ENCODE measurements at regions not wholly inside any gene's neighbourhood (a gene's known extent, or its start where the extent isn't known, plus 50 kb on each side); places are given as distances from the start of the nearest gene placed in this dataset.

DNA sequence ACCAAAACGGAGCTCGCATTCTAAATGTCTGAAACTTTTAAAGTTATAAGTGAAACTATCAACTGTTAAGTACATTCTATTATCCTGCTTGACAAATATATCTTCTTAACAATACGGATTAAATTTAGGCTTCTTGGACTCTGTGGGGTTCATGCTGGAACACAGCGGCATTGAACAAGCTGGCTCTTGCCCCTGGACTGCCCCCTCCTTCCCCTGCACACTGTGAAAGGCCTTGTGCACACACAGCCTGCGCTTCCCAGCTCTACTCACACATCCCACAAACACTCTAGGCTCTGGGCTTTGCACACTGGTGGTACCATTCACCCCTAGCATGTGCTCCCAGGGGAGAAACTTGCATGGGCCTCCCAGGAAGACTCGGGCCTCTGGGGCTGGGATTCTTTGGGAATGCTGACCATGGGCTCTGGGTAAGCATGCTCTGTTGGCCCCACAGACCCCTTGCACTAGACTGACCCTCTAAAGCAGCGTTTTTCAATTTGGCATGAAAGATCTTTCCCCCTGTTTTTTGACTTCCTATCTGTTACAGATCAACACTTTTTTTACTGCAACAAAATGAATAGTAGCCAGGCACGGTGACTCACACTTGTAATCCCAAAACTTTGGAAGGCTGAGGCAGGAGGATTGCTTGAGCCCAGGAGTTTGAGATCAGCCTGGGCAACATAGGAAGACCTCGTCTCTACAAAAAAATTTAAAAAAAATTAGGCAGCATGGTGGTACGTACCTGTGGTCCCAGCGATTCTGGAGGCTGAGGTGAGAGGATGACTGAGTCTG is 96.2 kb upstream of the CPM start:
- TF ChIP-seq EZH2phosphoT487 (IDR thresholded peaks at IDR 0.05; ENCODE audit: borderline replicate concordance, low read length), result no peak
- TF ChIP-seq, protein P1, sequence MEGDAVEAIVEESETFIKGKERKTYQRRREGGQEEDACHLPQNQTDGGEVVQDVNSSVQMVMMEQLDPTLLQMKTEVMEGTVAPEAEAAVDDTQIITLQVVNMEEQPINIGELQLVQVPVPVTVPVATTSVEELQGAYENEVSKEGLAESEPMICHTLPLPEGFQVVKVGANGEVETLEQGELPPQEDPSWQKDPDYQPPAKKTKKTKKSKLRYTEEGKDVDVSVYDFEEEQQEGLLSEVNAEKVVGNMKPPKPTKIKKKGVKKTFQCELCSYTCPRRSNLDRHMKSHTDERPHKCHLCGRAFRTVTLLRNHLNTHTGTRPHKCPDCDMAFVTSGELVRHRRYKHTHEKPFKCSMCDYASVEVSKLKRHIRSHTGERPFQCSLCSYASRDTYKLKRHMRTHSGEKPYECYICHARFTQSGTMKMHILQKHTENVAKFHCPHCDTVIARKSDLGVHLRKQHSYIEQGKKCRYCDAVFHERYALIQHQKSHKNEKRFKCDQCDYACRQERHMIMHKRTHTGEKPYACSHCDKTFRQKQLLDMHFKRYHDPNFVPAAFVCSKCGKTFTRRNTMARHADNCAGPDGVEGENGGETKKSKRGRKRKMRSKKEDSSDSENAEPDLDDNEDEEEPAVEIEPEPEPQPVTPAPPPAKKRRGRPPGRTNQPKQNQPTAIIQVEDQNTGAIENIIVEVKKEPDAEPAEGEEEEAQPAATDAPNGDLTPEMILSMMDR (IDR thresholded peaks at IDR 0.05; ENCODE audit: low read depth, low read length, poor library complexity, severe bottlenecking), result no peak
- no peak overlapping the region for H3K27ac ChIP-seq (ENCODE audit: low read depth, low read length)
- H3K4me2 ChIP-seq (ENCODE audit: low read length), result no peak overlapping the region
- H3K79me2 ChIP-seq (ENCODE audit: control insufficient read depth, low read length), result no peaks in the 10 kb centered on the region
- no peaks in the 10 kb centered on the region for H4K20me1 ChIP-seq (ENCODE audit: control insufficient read depth, insufficient read depth, low read depth, low read length)
- H3K36me3 ChIP-seq (ENCODE audit: control insufficient read depth, low read length), result no peaks in the 10 kb centered on the region
- no peaks in the 10 kb centered on the region for H3K9me2 ChIP-seq (replicated peaks; ENCODE audit: control insufficient read depth, low read length)
- H3K4me1 ChIP-seq (ENCODE audit: control insufficient read depth, low read length), result peaks cover 8% of the 10 kb centered on the region
- H3K27me3 ChIP-seq (ENCODE audit: control insufficient read depth, low read length), result no peaks in the 10 kb centered on the region
- H3F3A ChIP-seq (ENCODE audit: control insufficient read depth, insufficient read depth), result no peaks in the 10 kb centered on the region
- H3K4me3 ChIP-seq (ENCODE audit: low read length), result no peak overlapping the region
- H3K9me3 ChIP-seq (ENCODE audit: control insufficient read depth, insufficient read depth, low read length), result no peaks in the 10 kb centered on the region

DNA sequence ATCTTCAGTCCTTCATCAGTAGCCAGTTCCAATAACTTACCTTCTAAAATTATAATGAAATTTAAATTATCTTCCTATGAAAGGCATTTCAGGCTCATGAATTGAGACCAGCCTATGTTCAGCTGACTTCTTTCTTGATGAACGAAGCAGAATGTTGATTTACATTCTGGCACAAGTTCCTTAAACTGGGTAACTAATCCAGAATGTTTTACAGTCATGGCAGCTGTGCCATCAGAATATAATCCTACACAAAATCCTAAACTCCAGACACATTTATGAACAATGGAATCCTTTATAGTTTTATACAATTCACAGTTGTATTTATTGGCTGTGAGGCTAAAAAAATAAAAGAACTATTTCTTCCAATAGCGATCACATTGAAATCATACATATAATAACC is 97.3 kb upstream of the CPM start:
- TF ChIP-seq EZH2phosphoT487 (IDR thresholded peaks at IDR 0.05; ENCODE audit: borderline replicate concordance, low read length), result no peak
- TF ChIP-seq, protein P1 (IDR thresholded peaks at IDR 0.05; ENCODE audit: low read depth, low read length, poor library complexity, severe bottlenecking), result no peak
- H3K9me2 ChIP-seq (replicated peaks; ENCODE audit: control insufficient read depth, low read length), result no peaks in the 10 kb centered on the region
- peaks cover 8% of the 10 kb centered on the region for H3K4me1 ChIP-seq (ENCODE audit: control insufficient read depth, low read length)
- H3K36me3 ChIP-seq (ENCODE audit: control insufficient read depth, low read length), result no peaks in the 10 kb centered on the region
- H3K9me3 ChIP-seq (ENCODE audit: control insufficient read depth, insufficient read depth, low read length), result no peaks in the 10 kb centered on the region
- no peak overlapping the region for H3K4me3 ChIP-seq (ENCODE audit: low read length)
- no peaks in the 10 kb centered on the region for H3F3A ChIP-seq (ENCODE audit: control insufficient read depth, insufficient read depth)
- H3K27ac ChIP-seq (ENCODE audit: low read depth, low read length), result no peak overlapping the region
- no peaks in the 10 kb centered on the region for H3K27me3 ChIP-seq (ENCODE audit: control insufficient read depth, low read length)
- no peaks in the 10 kb centered on the region for H3K79me2 ChIP-seq (ENCODE audit: control insufficient read depth, low read length)
- no peaks in the 10 kb centered on the region for H4K20me1 ChIP-seq (ENCODE audit: control insufficient read depth, insufficient read depth, low read depth, low read length)
- H3K4me2 ChIP-seq (ENCODE audit: low read length), result no peak overlapping the region

DNA sequence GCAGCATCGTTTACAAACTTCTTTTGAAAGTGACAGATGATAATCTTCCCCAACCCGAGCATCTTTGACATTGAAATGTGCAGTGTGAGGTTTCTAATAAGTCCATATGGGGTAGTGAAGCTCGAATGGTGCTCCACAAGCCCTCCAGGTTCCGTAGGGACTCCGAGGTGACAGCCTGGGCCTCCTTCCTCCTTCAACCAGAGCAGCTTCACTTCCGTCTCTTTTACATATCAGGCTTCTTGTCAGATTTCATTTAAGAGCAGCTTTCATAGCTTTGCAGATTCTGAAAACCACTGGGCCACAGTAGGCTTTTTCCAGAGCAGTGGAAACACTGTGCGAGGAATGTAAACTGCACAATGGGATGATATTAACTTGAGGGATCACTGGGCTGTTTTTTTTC is 103.6 kb upstream of the CPM start:
- no peaks in the 10 kb centered on the region for H3K9me3 ChIP-seq (ENCODE audit: control insufficient read depth, insufficient read depth, low read length)
- H3K36me3 ChIP-seq (ENCODE audit: control insufficient read depth, low read length), result no peaks in the 10 kb centered on the region
- H3K27me3 ChIP-seq (ENCODE audit: control insufficient read depth, low read length), result no peaks in the 10 kb centered on the region
- no peaks in the 10 kb centered on the region for H4K20me1 ChIP-seq (ENCODE audit: control insufficient read depth, insufficient read depth, low read depth, low read length)
- H3K4me2 ChIP-seq (ENCODE audit: low read length), result no peak overlapping the region
- H3K27ac ChIP-seq (ENCODE audit: low read depth, low read length), result no peak overlapping the region
- H3K4me1 ChIP-seq (ENCODE audit: control insufficient read depth, low read length), result no peaks in the 10 kb centered on the region
- no peak overlapping the region for H3K4me3 ChIP-seq (ENCODE audit: low read length)
- no peaks in the 10 kb centered on the region for H3K9me2 ChIP-seq (replicated peaks; ENCODE audit: control insufficient read depth, low read length)
- no peaks in the 10 kb centered on the region for H3K79me2 ChIP-seq (ENCODE audit: control insufficient read depth, low read length)
- no peaks in the 10 kb centered on the region for H3F3A ChIP-seq (ENCODE audit: control insufficient read depth, insufficient read depth)
- TF ChIP-seq, protein P1 (IDR thresholded peaks at IDR 0.05; ENCODE audit: low read depth, low read length, poor library complexity, severe bottlenecking), result no peak
- no peak for TF ChIP-seq EZH2phosphoT487 (IDR thresholded peaks at IDR 0.05; ENCODE audit: borderline replicate concordance, low read length)

All from DOHH2 (cell line).